ENCODE measurements at regions not wholly inside any gene's neighbourhood (a gene's known extent, or its start where the extent isn't known, plus 50 kb on each side); places are given as distances from the start of the nearest gene placed in this dataset.

- no peaks in the 10 kb centered on the region for H3K4me1 Mint-ChIP-seq (ENCODE audit: unreplicated experiment)
- H3K36me3 Mint-ChIP-seq (ENCODE audit: unreplicated experiment): no peaks in the 10 kb centered on the region
- H3K9me3 Mint-ChIP-seq (ENCODE audit: unreplicated experiment): peaks cover 16% of the 10 kb centered on the region
- no peak overlapping the region for H3K27ac Mint-ChIP-seq (ENCODE audit: unreplicated experiment)
- no peak for TF ChIP-seq CTCF (IDR thresholded peaks at IDR 0.05)
- H3K4me3 Mint-ChIP-seq (ENCODE audit: unreplicated experiment): no peak overlapping the region
- no peak for DNase-seq (ENCODE audit: extremely low spot score, unreplicated experiment)
- H3K27me3 Mint-ChIP-seq (ENCODE audit: unreplicated experiment): no peaks in the 10 kb centered on the region
Measured at GRCh38 chr2:117512307-117512706, 302.2 kb upstream of the DDX18 start.

- Mint-ChIP-seq H3K27ac (ENCODE audit: unreplicated experiment) (no peak overlapping the region), H3K9me3 (ENCODE audit: unreplicated experiment) (peaks cover 10% of the 10 kb centered on the region), H3K27me3 (ENCODE audit: unreplicated experiment) (no peaks in the 10 kb centered on the region), H3K4me1 (ENCODE audit: unreplicated experiment) (no peaks in the 10 kb centered on the region), H3K36me3 (ENCODE audit: unreplicated experiment) (no peaks in the 10 kb centered on the region), H3K4me3 (ENCODE audit: unreplicated experiment) (no peak overlapping the region)
- no peak for TF ChIP-seq CTCF (IDR thresholded peaks at IDR 0.05)
- DNase-seq (ENCODE audit: extremely low spot score, unreplicated experiment): no peak
Measured at GRCh38 chr2:117514371-117514770, 300.1 kb upstream of the DDX18 start.

- Mint-ChIP-seq H3K4me3 (ENCODE audit: unreplicated experiment) (no peak overlapping the region), H3K9me3 (ENCODE audit: unreplicated experiment) (peaks cover 4% of the 10 kb centered on the region), H3K27me3 (ENCODE audit: unreplicated experiment) (no peaks in the 10 kb centered on the region), H3K4me1 (ENCODE audit: unreplicated experiment) (no peaks in the 10 kb centered on the region), H3K27ac (ENCODE audit: unreplicated experiment) (no peak overlapping the region), H3K36me3 (ENCODE audit: unreplicated experiment) (no peaks in the 10 kb centered on the region)
- TF ChIP-seq CTCF (IDR thresholded peaks at IDR 0.05): no peak
- DNase-seq (ENCODE audit: extremely low spot score, unreplicated experiment): no peak
Measured at GRCh38 chr2:117519238-117519637, 295.3 kb upstream of the DDX18 start.

- Mint-ChIP-seq H3K27me3 (ENCODE audit: unreplicated experiment) (no peaks in the 10 kb centered on the region), H3K4me1 (ENCODE audit: unreplicated experiment) (no peaks in the 10 kb centered on the region), H3K27ac (ENCODE audit: unreplicated experiment) (no peak overlapping the region), H3K9me3 (ENCODE audit: unreplicated experiment) (peaks cover under 1% of the 10 kb centered on the region), H3K4me3 (ENCODE audit: unreplicated experiment) (no peak overlapping the region), H3K36me3 (ENCODE audit: unreplicated experiment) (no peaks in the 10 kb centered on the region)
- DNase-seq (ENCODE audit: extremely low spot score, unreplicated experiment): no peak
- no peak for TF ChIP-seq CTCF (IDR thresholded peaks at IDR 0.05)
Measured at GRCh38 chr2:117519721-117520120, 294.8 kb upstream of the DDX18 start.

GRCh38 chr2:117523267-117523666 is 291.2 kb upstream of the DDX18 start:
- DNase-seq (ENCODE audit: extremely low spot score, unreplicated experiment): no peak
- TF ChIP-seq CTCF (IDR thresholded peaks at IDR 0.05): no peak
- no peaks in the 10 kb centered on the region for H3K36me3 Mint-ChIP-seq (ENCODE audit: unreplicated experiment)
- no peak overlapping the region for H3K4me3 Mint-ChIP-seq (ENCODE audit: unreplicated experiment)
- H3K27me3 Mint-ChIP-seq (ENCODE audit: unreplicated experiment): no peaks in the 10 kb centered on the region
- no peaks in the 10 kb centered on the region for H3K4me1 Mint-ChIP-seq (ENCODE audit: unreplicated experiment)
- H3K9me3 Mint-ChIP-seq (ENCODE audit: unreplicated experiment): peaks cover 7% of the 10 kb centered on the region
- no peak overlapping the region for H3K27ac Mint-ChIP-seq (ENCODE audit: unreplicated experiment)
